Upper lobe of left lung (tissue), 6 donors: ENCODE measurements at regions not wholly inside any gene's neighbourhood (a gene's known extent, or its start where the extent isn't known, plus 50 kb on each side); places are given as distances from the start of the nearest gene placed in this dataset.
A peak's percentile ranks its signal among the peaks of the same experiment; 100 is the strongest.

Experiments
- ATAC-seq, 2 donors: fragments of 200-7000 bp; cut with Tn5 transposase; one replicate each; pipeline ENCODE4 v1.9.1; 2022; ENCODE audit warnings: mild to moderate bottlenecking in 2 of 2, moderate library complexity in 2 of 2; ENCODE audit not compliant: low FRiP score in 2 of 2
- DNase-seq, 2 donors: peaks; one replicate each; pipeline ENCODE4 v3.0.0-alpha.2; 2019 to 2020
- H3K27ac ChIP-seq, 4 donors: fragments of 200-600 bp; sonication (generic); one replicate each; pipeline ENCODE4 v1.5.1; 2016 to 2019
- H3K27me3 ChIP-seq, 4 donors: fragments of 200-600 bp; sonication (generic); one replicate each; pipeline ENCODE4 v1.5.1; 2017 to 2019
- H3K36me3 ChIP-seq, 4 donors: fragments of 200-600 bp; sonication (generic); one replicate each; pipeline ENCODE4 v1.5.1; 2016 to 2019
- H3K4me1 ChIP-seq, 4 donors: fragments of 200-600 bp; sonication (generic); one replicate each; pipeline ENCODE4 v1.5.1; 2018 to 2019
- H3K4me3 ChIP-seq, 4 donors: fragments of 200-600 bp; sonication (generic); one replicate each; pipeline ENCODE4 v1.5.1; 2017 to 2019; ENCODE audit warnings: mild to moderate bottlenecking in 2 of 4, moderate library complexity in 1 of 4
- H3K9me3 ChIP-seq, 4 donors: fragments of 200-600 bp; sonication (generic); one replicate each; pipeline ENCODE4 v1.5.1; 2018 to 2019
- CTCF ChIP-seq, 6 experiments: fragments of 450-650 bp in 4 of 6; fragments of 200-600 bp in 2 of 6; sonication (generic) in 2 of 6; IDR thresholded peaks; one replicate each; pipeline ENCODE4 v1.5.1; 2016 to 2019; ENCODE audit warnings: antibody characterized with exemption in 6 of 6
- EP300 ChIP-seq, 4 donors: sonication (generic); formaldehyde crosslinking; IDR thresholded peaks; one replicate each; pipeline ENCODE4 v1.5.1; 2017; ENCODE audit warnings: antibody characterized with exemption in 4 of 4, control low read depth in 2 of 4
- POLR2A ChIP-seq, 4 donors: fragments of 450-650 bp; IDR thresholded peaks; one replicate each; pipeline ENCODE4 v1.5.1; 2016 to 2017; ENCODE audit warnings: antibody characterized with exemption in 4 of 4, mild to moderate bottlenecking in 2 of 4
- POLR2AphosphoS5 ChIP-seq, 2 donors: sonication (generic); formaldehyde crosslinking; IDR thresholded peaks; one replicate each; pipeline ENCODE4 v1.5.1; 2017; ENCODE audit warnings: antibody characterized with exemption in 2 of 2
- WGBS, 2 donors: methylation state at CpG; one replicate each; pipeline ENCODE4 v1.1.5; 2017 to 2018; 5-methylcytosine and 5-hydroxymethylcytosine counted together
- donor health status: DM: no; HTN: no; CAD: no; lungs with moderate emphysema.
- donor health status: DM: no; HTN: yes; CAD: no; lungs with severe emphysema.

GRCh38 chr10:113283189-113283588 lies 269.7 kb upstream of the HABP2 start:
- H3K4me1 ChIP-seq = no peaks in the 10 kb centered on the region
- ATAC-seq (no peak), DNase-seq (peak in 1 of 2 donors; percentile 12)
- 91 to 93% methylated on average over 5 of the region's 5 CpGs for WGBS, 2 donors
- no peaks in the 10 kb centered on the region for H3K36me3 ChIP-seq
- H3K27me3 ChIP-seq = no peaks in the 10 kb centered on the region
- H3K9me3 ChIP-seq = no peaks in the 10 kb centered on the region
- no peak overlapping the region for H3K4me3 ChIP-seq
- TF ChIP-seq POLR2AphosphoS5 (IDR thresholded peaks at IDR 0.05) (no peak), EP300 (IDR thresholded peaks at IDR 0.05) (no peak), CTCF (IDR thresholded peaks at IDR 0.05) (no peak), POLR2A (IDR thresholded peaks at IDR 0.05) (no peak)
- H3K27ac ChIP-seq = no peak overlapping the region

- H3K27me3 ChIP-seq = no peaks in the 10 kb centered on the region
- H3K27ac ChIP-seq = no peak overlapping the region
- DNase-seq (no peak), ATAC-seq (no peak)
- H3K9me3 ChIP-seq = no peaks in the 10 kb centered on the region
- H3K4me1 ChIP-seq = no peaks in the 10 kb centered on the region
- 68 to 93% methylated on average over 4 of the region's 4 CpGs for WGBS, 2 donors
- no peak for TF ChIP-seq POLR2A (IDR thresholded peaks at IDR 0.05)
- no peaks in the 10 kb centered on the region for H3K36me3 ChIP-seq
- no peak overlapping the region for H3K4me3 ChIP-seq
Observed at GRCh38 chr10:113284635-113285034, 268.2 kb upstream of the HABP2 start.

- Histone ChIP-seq H3K4me1 (no peaks in the 10 kb centered on the region), H3K27me3 (no peaks in the 10 kb centered on the region), H3K9me3 (no peaks in the 10 kb centered on the region), H3K27ac (no peak overlapping the region), H3K36me3 (no peaks in the 10 kb centered on the region), H3K4me3 (no peak overlapping the region)
- no peak for DNase-seq
- no peak for ATAC-seq
- WGBS, 2 donors = 83 to 84% methylated on average over 9 of the region's 9 CpGs
- TF ChIP-seq EP300 (IDR thresholded peaks at IDR 0.05) = no peak
- no peak for TF ChIP-seq POLR2A (IDR thresholded peaks at IDR 0.05)
- no peak for TF ChIP-seq CTCF (IDR thresholded peaks at IDR 0.05)
- no peak for TF ChIP-seq POLR2AphosphoS5 (IDR thresholded peaks at IDR 0.05)
Observed at GRCh38 chr10:113285305-113285704, 267.5 kb upstream of the HABP2 start.

DNA sequence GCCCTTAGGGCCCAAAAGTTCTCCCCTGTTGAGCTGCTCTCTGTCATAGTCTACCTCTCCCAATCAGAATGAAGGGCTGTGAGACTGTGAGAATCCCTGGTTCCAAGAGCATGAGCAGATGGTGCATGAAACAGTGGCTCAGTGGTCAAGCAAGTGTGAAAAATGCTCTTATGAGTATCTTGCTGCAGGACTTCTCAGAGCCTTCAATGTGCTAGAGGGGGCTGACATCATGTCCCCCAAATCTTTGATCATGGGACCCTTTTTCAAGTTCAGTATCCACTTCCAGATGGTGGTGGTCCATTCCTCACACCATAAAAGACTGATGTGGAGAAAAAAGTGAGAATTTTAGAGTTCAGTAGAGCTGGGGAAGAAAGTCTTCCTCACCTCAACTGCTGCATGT lies 265.3 kb upstream of the HABP2 start:
- Histone ChIP-seq H3K4me1 (peaks cover 0 to 6% (median 4%) of the 10 kb centered on the region in 4 donors), H3K27ac (no peak overlapping the region)
- TF ChIP-seq CTCF (IDR thresholded peaks at IDR 0.05) (no peak), POLR2AphosphoS5 (IDR thresholded peaks at IDR 0.05) (no peak), POLR2A (IDR thresholded peaks at IDR 0.05) (no peak)

GRCh38 chr10:113290137-113290536 lies 262.7 kb upstream of the HABP2 start:
- Histone ChIP-seq H3K9me3 (no peaks in the 10 kb centered on the region), H3K4me3 (no peak overlapping the region), H3K36me3 (no peaks in the 10 kb centered on the region), H3K27me3 (no peaks in the 10 kb centered on the region), H3K4me1 (peaks cover 0 to 6% (median 4%) of the 10 kb centered on the region in 4 donors), H3K27ac (no peak overlapping the region)
- no peak for TF ChIP-seq POLR2A (IDR thresholded peaks at IDR 0.05)
- no peak for TF ChIP-seq CTCF (IDR thresholded peaks at IDR 0.05)
- no peak for TF ChIP-seq EP300 (IDR thresholded peaks at IDR 0.05)
- no peak for TF ChIP-seq POLR2AphosphoS5 (IDR thresholded peaks at IDR 0.05)
- 83 to 95% methylated on average over 1 of the region's 1 CpG for WGBS, 2 donors
- DNase-seq (no peak), ATAC-seq (no peak)

More for the DNA sequence above, 265.3 kb upstream of the HABP2 start:
- ATAC-seq (no peak), DNase-seq (no peak)
- no peaks in the 10 kb centered on the region for H3K9me3 ChIP-seq
- no peaks in the 10 kb centered on the region for H3K27me3 ChIP-seq
- no peak overlapping the region for H3K4me3 ChIP-seq
- no peaks in the 10 kb centered on the region for H3K36me3 ChIP-seq
